Mammary epithelial cell (primary cell): ENCODE measurements at regions not wholly inside any gene's neighbourhood (a gene's known extent, or its start where the extent isn't known, plus 50 kb on each side); places are given as distances from the start of the nearest gene placed in this dataset.

ENCODE experiments used
- CTCF ChIP-seq, 2 donors: IDR thresholded peaks in 1 of 2; conservative IDR thresholded peaks in 1 of 2; 2 replicates each; pipeline ENCODE4 v1.5.1; 2011 to 2012; ENCODE audit warnings: inconsistent platforms in 2 of 2, low read length in 2 of 2, mild to moderate bottlenecking in 2 of 2, control low read depth in 1 of 2, low read depth in 1 of 2; ENCODE audit not compliant: insufficient read depth in 1 of 2; ENCODE audit errors: extremely low read depth in 1 of 2
- EZH2 ChIP-seq: IDR thresholded peaks from 2 replicates; pipeline ENCODE4 v1.6.1; 2012; ENCODE audit warnings: low read length, inconsistent platforms, borderline replicate concordance

GRCh38 chr4:8688041-8688907, 95.7 kb downstream of the CPZ start:
- peak in 1 of 2 donors; percentile 10 for TF ChIP-seq CTCF (conservative IDR thresholded peaks at IDR 0.05 in 1 of 2, IDR thresholded peaks at IDR 0.05 in 1 of 2; ENCODE audit: extremely low read depth in 1 of 2, insufficient read depth in 1 of 2, low read depth in 1 of 2, low read length in 2 of 2)
- no peak for TF ChIP-seq EZH2
